ENCODE measurements at regions not wholly inside any gene's neighbourhood (a gene's known extent, or its start where the extent isn't known, plus 50 kb on each side); places are given as distances from the start of the nearest gene placed in this dataset.

DNA sequence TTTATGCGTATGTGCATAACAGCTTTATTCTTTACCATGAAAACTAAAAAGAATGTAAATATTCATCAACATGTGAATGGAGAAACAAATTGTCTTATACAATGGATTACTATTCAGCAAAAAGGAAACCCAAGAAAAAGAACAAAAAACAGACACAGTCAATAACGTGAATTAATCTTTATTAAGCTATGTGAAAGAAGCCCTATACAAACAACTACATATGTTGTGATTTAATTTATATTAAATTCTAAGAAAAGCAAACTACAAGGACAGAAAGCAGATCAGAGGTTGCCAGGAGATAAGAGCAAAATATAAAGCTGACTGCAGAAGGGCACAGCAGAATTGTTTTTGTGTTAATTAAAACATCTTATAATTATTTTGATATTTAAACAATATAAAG lies 756.4 kb upstream of the MBL2 start:
- TF ChIP-seq POLR2AphosphoS5 (IDR thresholded peaks at IDR 0.05; ENCODE audit: low read depth, low read length): no peak
- TF ChIP-seq, protein P1, sequence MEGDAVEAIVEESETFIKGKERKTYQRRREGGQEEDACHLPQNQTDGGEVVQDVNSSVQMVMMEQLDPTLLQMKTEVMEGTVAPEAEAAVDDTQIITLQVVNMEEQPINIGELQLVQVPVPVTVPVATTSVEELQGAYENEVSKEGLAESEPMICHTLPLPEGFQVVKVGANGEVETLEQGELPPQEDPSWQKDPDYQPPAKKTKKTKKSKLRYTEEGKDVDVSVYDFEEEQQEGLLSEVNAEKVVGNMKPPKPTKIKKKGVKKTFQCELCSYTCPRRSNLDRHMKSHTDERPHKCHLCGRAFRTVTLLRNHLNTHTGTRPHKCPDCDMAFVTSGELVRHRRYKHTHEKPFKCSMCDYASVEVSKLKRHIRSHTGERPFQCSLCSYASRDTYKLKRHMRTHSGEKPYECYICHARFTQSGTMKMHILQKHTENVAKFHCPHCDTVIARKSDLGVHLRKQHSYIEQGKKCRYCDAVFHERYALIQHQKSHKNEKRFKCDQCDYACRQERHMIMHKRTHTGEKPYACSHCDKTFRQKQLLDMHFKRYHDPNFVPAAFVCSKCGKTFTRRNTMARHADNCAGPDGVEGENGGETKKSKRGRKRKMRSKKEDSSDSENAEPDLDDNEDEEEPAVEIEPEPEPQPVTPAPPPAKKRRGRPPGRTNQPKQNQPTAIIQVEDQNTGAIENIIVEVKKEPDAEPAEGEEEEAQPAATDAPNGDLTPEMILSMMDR (IDR thresholded peaks at IDR 0.05 in 2 of 3, conservative IDR thresholded peaks at IDR 0.05 in 1 of 3; ENCODE audit: borderline replicate concordance in 1 of 3, insufficient read depth in 1 of 3, low read depth in 2 of 3, low read length in 2 of 3): no peak
